HG03442 (cell line): ENCODE measurements at regions not wholly inside any gene's neighbourhood (a gene's known extent, or its start where the extent isn't known, plus 50 kb on each side); places are given as distances from the start of the nearest gene placed in this dataset.

ENCODE experiments used
- ATAC-seq: cut with Tn5 transposase; IDR thresholded peaks from one replicate; pipeline ENCODE4 v1.9.1; 2021; ENCODE audit warnings: mild to moderate bottlenecking, moderate library complexity; ENCODE audit not compliant: unreplicated experiment

GRCh38 chr2:221710744-221711143 is 138.6 kb upstream of the EPHA4 start:
- no peak for ATAC-seq

- ATAC-seq: no peak
These were observed 136.8 kb upstream of the EPHA4 start for GRCh38 chr2:221708902-221709301.

- ATAC-seq: no peak
These were observed 133.2 kb upstream of the EPHA4 start for GRCh38 chr2:221705185-221705877.

GRCh38 chr2:221704442-221704841 is 132.3 kb upstream of the EPHA4 start:
- ATAC-seq: no peak

GRCh38 chr2:221693365-221693764 is 121.3 kb upstream of the EPHA4 start:
- ATAC-seq: no peak

GRCh38 chr2:221691571-221691970 is 119.5 kb upstream of the EPHA4 start:
- no peak for ATAC-seq

- ATAC-seq: no peak
These were observed 117.0 kb upstream of the EPHA4 start for GRCh38 chr2:221689140-221689539.

- ATAC-seq: no peak
These were observed 108.4 kb upstream of the EPHA4 start for GRCh38 chr2:221680548-221680947.

GRCh38 chr2:221677688-221678087 is 105.6 kb upstream of the EPHA4 start:
- ATAC-seq: no peak

GRCh38 chr2:221676566-221677172 is 104.6 kb upstream of the EPHA4 start:
- ATAC-seq: no peak

GRCh38 chr2:221675201-221675908 is 103.3 kb upstream of the EPHA4 start:
- no peak for ATAC-seq

GRCh38 chr2:221674446-221674845 is 102.3 kb upstream of the EPHA4 start:
- no peak for ATAC-seq

GRCh38 chr2:221673248-221673647 is 101.1 kb upstream of the EPHA4 start:
- ATAC-seq: no peak

GRCh38 chr2:221671515-221671914 is 99.4 kb upstream of the EPHA4 start:
- ATAC-seq: no peak

- ATAC-seq: no peak
These were observed 90.7 kb upstream of the EPHA4 start for GRCh38 chr2:221662689-221663391.

- ATAC-seq: no peak
These were observed 85.7 kb upstream of the EPHA4 start for GRCh38 chr2:221657806-221658205.

GRCh38 chr2:221655300-221655699 is 83.2 kb upstream of the EPHA4 start:
- no peak for ATAC-seq

GRCh38 chr2:221653182-221653581 is 81.1 kb upstream of the EPHA4 start:
- no peak for ATAC-seq

- ATAC-seq: no peak
These were observed 77.1 kb upstream of the EPHA4 start for GRCh38 chr2:221649051-221649775.

- ATAC-seq: no peak
These were observed 70.3 kb upstream of the EPHA4 start for GRCh38 chr2:221642447-221642846.
